ENCODE measurements at regions not wholly inside any gene's neighbourhood (a gene's known extent, or its start where the extent isn't known, plus 50 kb on each side); places are given as distances from the start of the nearest gene placed in this dataset.

- H3K36me3 ChIP-seq (ENCODE audit: control insufficient read depth in 1 of 2, insufficient read depth in 2 of 2, low read length in 2 of 2), result no peaks in the 10 kb centered on the region
- H2AFZ ChIP-seq (ENCODE audit: low read depth, low read length, poor library complexity, severe bottlenecking), result no peak overlapping the region
- BruUV-seq (replicated peaks), result no TSS peak
- POLR2A ChIA-PET, result no interaction called here
- intact Hi-C loops (cut with micrococcal nuclease), result no loop called here
- H3K4me1 ChIP-seq (ENCODE audit: control insufficient read depth in 1 of 2, insufficient read depth in 2 of 2, low read length in 2 of 2), result peaks cover 0 to 4% of the 10 kb centered on the region in 2 experiments; a peak in 1 of 4 replicates
- H3K9ac ChIP-seq (ENCODE audit: low read length), result no peak overlapping the region
- DNase-seq (ENCODE audit: low read depth, low spot score), result no peak
- H3K9me3 ChIP-seq (ENCODE audit: control insufficient read depth in 1 of 2, insufficient read depth in 1 of 2, low read depth in 1 of 2, low read length in 2 of 2), result 0 out of 4 replicates have a peak, but pooled peaks cover 0 to 6% of the 10 kb centered on the region in 2 experiments
- CTCF ChIA-PET, result no interaction called here
- no peak overlapping the region for H3K4me2 ChIP-seq (ENCODE audit: low read length)
- no peaks in the 10 kb centered on the region for H3K79me2 ChIP-seq (ENCODE audit: insufficient read depth, low read length)
- no peaks in the 10 kb centered on the region for H4K20me1 ChIP-seq (ENCODE audit: insufficient read depth)
- H3K9me2 ChIP-seq (ENCODE audit: insufficient read depth), result no peaks in the 10 kb centered on the region
- ATAC-seq, result no peak
- H3K27me3 ChIP-seq (ENCODE audit: insufficient read depth, low read length), result no peaks in the 10 kb centered on the region
- TF ChIP-seq ZNF274 (IDR thresholded peaks at IDR 0.05; ENCODE audit: low read depth, low read length) (no peak), FOSL1 (IDR thresholded peaks at IDR 0.05; ENCODE audit: low read depth) (no peak), EZH2 (IDR thresholded peaks at IDR 0.05) (no peak), SP1 (IDR thresholded peaks at IDR 0.05; ENCODE audit: low read depth) (no peak), EZH2phosphoT487 (IDR thresholded peaks at IDR 0.05; ENCODE audit: borderline replicate concordance) (no peak), CEBPB (IDR thresholded peaks at IDR 0.05; ENCODE audit: low read depth) (no peak), CBX3 (IDR thresholded peaks at IDR 0.05; ENCODE audit: low read depth) (no peak), SIN3A (IDR thresholded peaks at IDR 0.05; ENCODE audit: low read depth) (no peak), EGR1 (IDR thresholded peaks at IDR 0.05; ENCODE audit: low read depth) (no peak), POLR2A (IDR thresholded peaks at IDR 0.05; ENCODE audit: borderline replicate concordance, extremely low read depth, insufficient read depth, insufficient read length) (no peak), ZFX (IDR thresholded peaks at IDR 0.05) (no peak), JUND (IDR thresholded peaks at IDR 0.05) (no peak), ELF1 (IDR thresholded peaks at IDR 0.05; ENCODE audit: borderline replicate concordance, low read depth) (no peak), POLR2AphosphoS5 (IDR thresholded peaks at IDR 0.05; ENCODE audit: low read depth, low read length) (no peak), RAD21 (IDR thresholded peaks at IDR 0.05; ENCODE audit: low read depth) (no peak), ATF3 (IDR thresholded peaks at IDR 0.05) (no peak)
- TF ChIP-seq, protein P1, sequence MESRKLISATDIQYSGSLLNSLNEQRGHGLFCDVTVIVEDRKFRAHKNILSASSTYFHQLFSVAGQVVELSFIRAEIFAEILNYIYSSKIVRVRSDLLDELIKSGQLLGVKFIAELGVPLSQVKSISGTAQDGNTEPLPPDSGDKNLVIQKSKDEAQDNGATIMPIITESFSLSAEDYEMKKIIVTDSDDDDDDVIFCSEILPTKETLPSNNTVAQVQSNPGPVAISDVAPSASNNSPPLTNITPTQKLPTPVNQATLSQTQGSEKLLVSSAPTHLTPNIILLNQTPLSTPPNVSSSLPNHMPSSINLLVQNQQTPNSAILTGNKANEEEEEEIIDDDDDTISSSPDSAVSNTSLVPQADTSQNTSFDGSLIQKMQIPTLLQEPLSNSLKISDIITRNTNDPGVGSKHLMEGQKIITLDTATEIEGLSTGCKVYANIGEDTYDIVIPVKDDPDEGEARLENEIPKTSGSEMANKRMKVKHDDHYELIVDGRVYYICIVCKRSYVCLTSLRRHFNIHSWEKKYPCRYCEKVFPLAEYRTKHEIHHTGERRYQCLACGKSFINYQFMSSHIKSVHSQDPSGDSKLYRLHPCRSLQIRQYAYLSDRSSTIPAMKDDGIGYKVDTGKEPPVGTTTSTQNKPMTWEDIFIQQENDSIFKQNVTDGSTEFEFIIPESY (IDR thresholded peaks at IDR 0.05; ENCODE audit: extremely low read depth, insufficient replicate concordance, low read length), result no peak
- TF ChIP-seq, protein P2, sequence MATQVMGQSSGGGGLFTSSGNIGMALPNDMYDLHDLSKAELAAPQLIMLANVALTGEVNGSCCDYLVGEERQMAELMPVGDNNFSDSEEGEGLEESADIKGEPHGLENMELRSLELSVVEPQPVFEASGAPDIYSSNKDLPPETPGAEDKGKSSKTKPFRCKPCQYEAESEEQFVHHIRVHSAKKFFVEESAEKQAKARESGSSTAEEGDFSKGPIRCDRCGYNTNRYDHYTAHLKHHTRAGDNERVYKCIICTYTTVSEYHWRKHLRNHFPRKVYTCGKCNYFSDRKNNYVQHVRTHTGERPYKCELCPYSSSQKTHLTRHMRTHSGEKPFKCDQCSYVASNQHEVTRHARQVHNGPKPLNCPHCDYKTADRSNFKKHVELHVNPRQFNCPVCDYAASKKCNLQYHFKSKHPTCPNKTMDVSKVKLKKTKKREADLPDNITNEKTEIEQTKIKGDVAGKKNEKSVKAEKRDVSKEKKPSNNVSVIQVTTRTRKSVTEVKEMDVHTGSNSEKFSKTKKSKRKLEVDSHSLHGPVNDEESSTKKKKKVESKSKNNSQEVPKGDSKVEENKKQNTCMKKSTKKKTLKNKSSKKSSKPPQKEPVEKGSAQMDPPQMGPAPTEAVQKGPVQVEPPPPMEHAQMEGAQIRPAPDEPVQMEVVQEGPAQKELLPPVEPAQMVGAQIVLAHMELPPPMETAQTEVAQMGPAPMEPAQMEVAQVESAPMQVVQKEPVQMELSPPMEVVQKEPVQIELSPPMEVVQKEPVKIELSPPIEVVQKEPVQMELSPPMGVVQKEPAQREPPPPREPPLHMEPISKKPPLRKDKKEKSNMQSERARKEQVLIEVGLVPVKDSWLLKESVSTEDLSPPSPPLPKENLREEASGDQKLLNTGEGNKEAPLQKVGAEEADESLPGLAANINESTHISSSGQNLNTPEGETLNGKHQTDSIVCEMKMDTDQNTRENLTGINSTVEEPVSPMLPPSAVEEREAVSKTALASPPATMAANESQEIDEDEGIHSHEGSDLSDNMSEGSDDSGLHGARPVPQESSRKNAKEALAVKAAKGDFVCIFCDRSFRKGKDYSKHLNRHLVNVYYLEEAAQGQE (IDR thresholded peaks at IDR 0.05; ENCODE audit: low read depth), result no peak
- TF ChIP-seq, protein P3, sequence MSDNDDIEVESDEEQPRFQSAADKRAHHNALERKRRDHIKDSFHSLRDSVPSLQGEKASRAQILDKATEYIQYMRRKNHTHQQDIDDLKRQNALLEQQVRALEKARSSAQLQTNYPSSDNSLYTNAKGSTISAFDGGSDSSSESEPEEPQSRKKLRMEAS (IDR thresholded peaks at IDR 0.05), result no peak
- TF ChIP-seq, protein P4, sequence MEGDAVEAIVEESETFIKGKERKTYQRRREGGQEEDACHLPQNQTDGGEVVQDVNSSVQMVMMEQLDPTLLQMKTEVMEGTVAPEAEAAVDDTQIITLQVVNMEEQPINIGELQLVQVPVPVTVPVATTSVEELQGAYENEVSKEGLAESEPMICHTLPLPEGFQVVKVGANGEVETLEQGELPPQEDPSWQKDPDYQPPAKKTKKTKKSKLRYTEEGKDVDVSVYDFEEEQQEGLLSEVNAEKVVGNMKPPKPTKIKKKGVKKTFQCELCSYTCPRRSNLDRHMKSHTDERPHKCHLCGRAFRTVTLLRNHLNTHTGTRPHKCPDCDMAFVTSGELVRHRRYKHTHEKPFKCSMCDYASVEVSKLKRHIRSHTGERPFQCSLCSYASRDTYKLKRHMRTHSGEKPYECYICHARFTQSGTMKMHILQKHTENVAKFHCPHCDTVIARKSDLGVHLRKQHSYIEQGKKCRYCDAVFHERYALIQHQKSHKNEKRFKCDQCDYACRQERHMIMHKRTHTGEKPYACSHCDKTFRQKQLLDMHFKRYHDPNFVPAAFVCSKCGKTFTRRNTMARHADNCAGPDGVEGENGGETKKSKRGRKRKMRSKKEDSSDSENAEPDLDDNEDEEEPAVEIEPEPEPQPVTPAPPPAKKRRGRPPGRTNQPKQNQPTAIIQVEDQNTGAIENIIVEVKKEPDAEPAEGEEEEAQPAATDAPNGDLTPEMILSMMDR (IDR thresholded peaks at IDR 0.05 in 2 of 3, conservative IDR thresholded peaks at IDR 0.05 in 1 of 3; ENCODE audit: borderline replicate concordance in 1 of 3, insufficient read depth in 1 of 3, low read depth in 2 of 3, low read length in 2 of 3), result no peak
- no peak overlapping the region for H3K27ac ChIP-seq (ENCODE audit: low read depth, low read length)
- H3K4me3 ChIP-seq (replicated peaks in 1 of 2; ENCODE audit: low read depth in 1 of 2, low read length in 2 of 2), result no peak overlapping the region
- RAD21 ChIA-PET (ENCODE audit: low non-redundant PET in 1 of 2, low total read pairs in 2 of 2, uncharacterized antibody in 2 of 2, unreplicated experiment in 2 of 2), result no interaction called here
These were observed 137.7 kb upstream of the CCDC150 start for GRCh38 chr2:196501836-196502235.

Measured in HCT116 (cell line).